H1 (cell line): ENCODE measurements at regions not wholly inside any gene's neighbourhood (a gene's known extent, or its start where the extent isn't known, plus 50 kb on each side); places are given as distances from the start of the nearest gene placed in this dataset.

ENCODE experiments used
- CTCF ChIA-PET: fragments of 300-600 bp; sonication (Branson Sonifier 250); formaldehyde crosslinking; loops from one replicate; lab custom pipeline; 2021; ENCODE audit not compliant: partially characterized antibody; lab: Charles Lee
- POLR2A ChIA-PET: fragments of 300-600 bp; sonication (Branson Sonifier 250); formaldehyde crosslinking; loops from one replicate; lab custom pipeline; 2021; ENCODE audit warnings: inconsistent platforms; ENCODE audit not compliant: partially characterized antibody; lab: Charles Lee
- DNase-seq, 2 experiments: peaks; one replicate each; pipeline versions ENCODE4 v3.0.0 to v3.0.0-alpha.2; 2010 to 2022; ENCODE audit warnings: low spot score in 2 of 2, low read depth in 1 of 2, mixed read lengths in 1 of 2
- FAIRE-seq: peaks from 2 replicates; lab custom pipeline; 2011; peaks lifted over from hg19 to GRCh38; lab: Jason Lieb, UNC
- H2AFZ ChIP-seq: 2 replicates; pipeline ENCODE4 v1.8.1; 2012; ENCODE audit warnings: low read length, inconsistent platforms
- H2AK5ac ChIP-seq: 2 replicates; pipeline ENCODE4 v1.6.1; 2013; ENCODE audit warnings: low read depth, low read length
- H2BK120ac ChIP-seq: replicated peaks from 2 replicates; pipeline ENCODE3; 2013; ENCODE audit warnings: low read depth, low read length, inconsistent platforms
- H2BK12ac ChIP-seq: 2 replicates; pipeline ENCODE4 v1.6.1; 2013; ENCODE audit warnings: low read depth, low read length
- H2BK15ac ChIP-seq: 2 replicates; pipeline ENCODE4 v1.6.1; 2013; ENCODE audit warnings: low read length
- H2BK20ac ChIP-seq: 2 replicates; pipeline ENCODE4 v1.6.1; 2013; ENCODE audit warnings: low read length
- H2BK5ac ChIP-seq: 2 replicates; pipeline ENCODE4 v1.6.1; 2013; ENCODE audit warnings: low read depth, low read length
- H3K14ac ChIP-seq: 2 replicates; pipeline ENCODE4 v1.6.1; 2013; ENCODE audit warnings: inconsistent platforms; ENCODE audit not compliant: insufficient read length
- H3K18ac ChIP-seq: 2 replicates; pipeline ENCODE4 v1.6.1; 2013; ENCODE audit warnings: low read length; ENCODE audit errors: extremely low read depth
- H3K23ac ChIP-seq: 2 replicates; pipeline ENCODE4 v1.6.1; 2013; ENCODE audit warnings: inconsistent platforms; ENCODE audit not compliant: insufficient read length
- H3K23me2 ChIP-seq: 2 replicates; pipeline ENCODE4 v1.6.1; 2013; ENCODE audit warnings: low read depth, low read length
- H3K27ac ChIP-seq: 2 replicates; pipeline ENCODE4 v1.6.1; 2011; ENCODE audit warnings: low read depth, low read length, inconsistent platforms
- H3K27me3 ChIP-seq, 4 experiments: replicated peaks in 1 of 4; 1 replicate in 1 of 4; 2 replicates in 3 of 4; pipeline versions ENCODE4 v1.6.1 to v1.8.1; 2011 to 2013; ENCODE audit warnings: low read length in 3 of 4, mild to moderate bottlenecking in 3 of 4, inconsistent platforms in 2 of 4, mixed read lengths in 2 of 4, moderate library complexity in 1 of 4; ENCODE audit not compliant: control insufficient read depth in 3 of 4, insufficient read depth in 3 of 4; ENCODE audit errors: extremely low read depth in 1 of 4
- H3K36me3 ChIP-seq, 4 experiments: 2 replicates each; pipeline versions ENCODE4 v1.6.1 to v1.8.1; 2011 to 2013; ENCODE audit warnings: mild to moderate bottlenecking in 4 of 4, low read length in 3 of 4, moderate library complexity in 2 of 4, control low read depth in 1 of 4, inconsistent platforms in 1 of 4; ENCODE audit not compliant: insufficient read depth in 4 of 4, control insufficient read depth in 2 of 4
- H3K4ac ChIP-seq: replicated peaks from 2 replicates; pipeline ENCODE3; 2013; ENCODE audit warnings: low read length, low read depth, mixed read lengths, inconsistent platforms; ENCODE audit not compliant: insufficient read length
- H3K4me1 ChIP-seq, 4 experiments: replicated peaks in 1 of 4; 1 replicate in 1 of 4; 2 replicates in 3 of 4; pipeline versions ENCODE4 v1.6.1 to v1.8.1; 2011 to 2013; ENCODE audit warnings: low read length in 3 of 4, inconsistent platforms in 2 of 4, mixed read lengths in 1 of 4; ENCODE audit not compliant: insufficient read depth in 4 of 4, control insufficient read depth in 3 of 4
- H3K4me2 ChIP-seq, 2 experiments: 2 replicates each; pipeline versions ENCODE4 v1.6.1 to v1.8.1; 2011 to 2013; ENCODE audit warnings: low read depth in 2 of 2, low read length in 2 of 2, control low read depth in 1 of 2, inconsistent platforms in 1 of 2, mild to moderate bottlenecking in 1 of 2; ENCODE audit not compliant: insufficient read depth in 1 of 2
- H3K4me3 ChIP-seq, 4 experiments: fragments of 200-600, 300-600 bp in 1 of 4; sonication (generic), shearing (Covaris generic), sonication (Bioruptor Twin) in 1 of 4; 2 replicates each; pipeline versions ENCODE4 v1.5.1 to v1.8.1; 2011 to 2016; ENCODE audit warnings: low read length in 4 of 4, low read depth in 3 of 4, control low read depth in 2 of 4, inconsistent platforms in 2 of 4, mild to moderate bottlenecking in 2 of 4, mixed read lengths in 1 of 4, moderate library complexity in 1 of 4; ENCODE audit not compliant: insufficient read depth in 2 of 4; ENCODE audit errors: extremely low read depth in 1 of 4
- H3K56ac ChIP-seq: replicated peaks from 2 replicates; pipeline ENCODE3; 2013; ENCODE audit warnings: low read depth, mild to moderate bottlenecking, mixed read lengths, low read length, inconsistent platforms; ENCODE audit not compliant: insufficient read length
- H3K79me1 ChIP-seq: 2 replicates; pipeline ENCODE4 v1.6.1; 2013; ENCODE audit warnings: low read depth, low read length, control low read depth
- H3K79me2 ChIP-seq, 2 experiments: 2 replicates each; pipeline versions ENCODE4 v1.6.1 to v1.8.1; 2012 to 2013; ENCODE audit warnings: low read length in 2 of 2, mild to moderate bottlenecking in 2 of 2, inconsistent platforms in 1 of 2; ENCODE audit not compliant: insufficient read depth in 2 of 2, control insufficient read depth in 1 of 2
- H3K9ac ChIP-seq, 4 experiments: replicated peaks in 1 of 4; 1 replicate in 1 of 4; 2 replicates in 3 of 4; pipeline versions ENCODE4 v1.6.1 to v1.8.1; 2011 to 2013; ENCODE audit warnings: low read depth in 3 of 4, low read length in 3 of 4, control low read depth in 2 of 4, mild to moderate bottlenecking in 2 of 4, moderate library complexity in 2 of 4, inconsistent platforms in 1 of 4; ENCODE audit errors: extremely low read depth in 1 of 4
- H3K9me3 ChIP-seq, 2 experiments: 2 replicates each; pipeline versions ENCODE4 v1.6.1 to v1.8.1; 2012 to 2013; ENCODE audit warnings: mild to moderate bottlenecking in 2 of 2, moderate library complexity in 2 of 2, control low read depth in 1 of 2, inconsistent platforms in 1 of 2, low read depth in 1 of 2, low read length in 1 of 2, mixed read lengths in 1 of 2; ENCODE audit not compliant: insufficient read depth in 2 of 2
- H4K20me1 ChIP-seq, 2 experiments: replicated peaks in 1 of 2; 2 replicates each; pipeline versions ENCODE3 to v1.8.1; 2011 to 2013; ENCODE audit warnings: inconsistent platforms in 2 of 2, low read length in 2 of 2, mild to moderate bottlenecking in 1 of 2; ENCODE audit not compliant: insufficient read depth in 2 of 2, control insufficient read depth in 1 of 2
- H4K5ac ChIP-seq: 2 replicates; pipeline ENCODE4 v1.6.1; 2013; ENCODE audit warnings: low read length, low read depth, mixed read lengths, inconsistent platforms; ENCODE audit not compliant: insufficient read length
- H4K8ac ChIP-seq: 2 replicates; pipeline ENCODE4 v1.8.0; 2013; ENCODE audit warnings: mild to moderate bottlenecking, moderate library complexity, low read length, inconsistent platforms; ENCODE audit not compliant: insufficient read depth; ENCODE audit errors: extremely low read depth
- H4K91ac ChIP-seq: replicated peaks from 2 replicates; pipeline ENCODE3; 2013; ENCODE audit warnings: low read length, mixed read lengths, inconsistent platforms; ENCODE audit not compliant: insufficient read length
- HDAC2 ChIP-seq, 2 experiments: fragments of 300-600 bp in 1 of 2; sonication (generic) in 1 of 2; IDR thresholded peaks; 2 replicates each; pipeline ENCODE4 v1.6.1; 2011 to 2012; ENCODE audit warnings: low read depth in 2 of 2, low read length in 2 of 2, mild to moderate bottlenecking in 2 of 2, moderate library complexity in 2 of 2, borderline replicate concordance in 1 of 2, inconsistent platforms in 1 of 2
- JUN ChIP-seq: IDR thresholded peaks from 2 replicates; pipeline ENCODE4 v1.6.1; 2011; ENCODE audit warnings: low read depth, mild to moderate bottlenecking, improper control_type of control experiment, low read length
- KDM4A ChIP-seq: IDR thresholded peaks from one replicate; pipeline ENCODE4 v1.7.1; 2012; ENCODE audit warnings: low read depth, mild to moderate bottlenecking, moderate library complexity, low read length, inconsistent platforms; ENCODE audit not compliant: severe bottlenecking
- KDM5A ChIP-seq: fragments of 200-600 bp; IDR thresholded peaks from 2 replicates; pipeline ENCODE4 v1.7.1; 2012; ENCODE audit warnings: mild to moderate bottlenecking, low read length, inconsistent platforms, mixed read lengths
- NANOG ChIP-seq: IDR thresholded peaks from 2 replicates; pipeline ENCODE4 v1.6.1; 2011; ENCODE audit warnings: low read length, low read depth, mild to moderate bottlenecking, inconsistent platforms; ENCODE audit not compliant: insufficient read depth, poor library complexity, severe bottlenecking
- POLR2AphosphoS5 ChIP-seq: IDR thresholded peaks from 2 replicates; pipeline ENCODE4 v1.6.1; 2011; ENCODE audit warnings: low read depth, low read length
- RBBP5 ChIP-seq: IDR thresholded peaks from 2 replicates; pipeline ENCODE4 v1.7.1; 2012; ENCODE audit warnings: low read depth, mild to moderate bottlenecking, inconsistent platforms, low read length, moderate library complexity, borderline replicate concordance
- RFX5 ChIP-seq: IDR thresholded peaks from 2 replicates; pipeline ENCODE4 v1.6.1; 2011; ENCODE audit warnings: low read depth, low read length, improper control_type of control experiment, borderline replicate concordance
- RXRA ChIP-seq: IDR thresholded peaks from 2 replicates; pipeline ENCODE4 v1.6.1; 2011; ENCODE audit warnings: low read depth, mild to moderate bottlenecking, low read length, moderate library complexity; ENCODE audit not compliant: insufficient read depth
- SAP30 ChIP-seq: fragments of 300-600 bp; sonication (generic); IDR thresholded peaks from 2 replicates; pipeline ENCODE4 v1.7.1; 2012; ENCODE audit warnings: low read length, moderate library complexity, mild to moderate bottlenecking, inconsistent platforms; ENCODE audit not compliant: insufficient read depth, insufficient replicate concordance
- SIRT6 ChIP-seq: IDR thresholded peaks from one replicate; pipeline ENCODE4 v1.7.1; 2012; ENCODE audit warnings: low read length, inconsistent platforms
- SRF ChIP-seq: IDR thresholded peaks from 2 replicates; pipeline ENCODE4 v1.6.1; 2011; ENCODE audit warnings: mild to moderate bottlenecking, low read depth, low read length, moderate library complexity
- SUZ12 ChIP-seq: fragments of 200-600 bp; sonication (generic); IDR thresholded peaks from 2 replicates; pipeline ENCODE4 v1.6.1; 2012; ENCODE audit warnings: mild to moderate bottlenecking, inconsistent platforms, low read length, moderate library complexity, mixed read lengths
- ZNF274 ChIP-seq: IDR thresholded peaks from 2 replicates; pipeline ENCODE4 v1.7.0; 2012; ENCODE audit warnings: low read length, borderline replicate concordance; ENCODE audit errors: extremely low read depth
- WGBS, 2 experiments: shearing (Covaris generic) in 1 of 2; methylation state at CpG; one replicate each; pipeline versions ENCODE4 v1.1.6 to v1.1.7; 2013 to 2015; ENCODE audit warnings: low lambda C conversion rate in 2 of 2, mixed read lengths in 2 of 2, inconsistent platforms in 1 of 2, low coverage in 1 of 2, missing lambda C conversion rate in 1 of 2; ENCODE audit not compliant: insufficient replicate concordance in 2 of 2, insufficient coverage in 1 of 2, insufficient read length in 1 of 2; ENCODE audit errors: extremely low coverage in 1 of 2, missing lambda C conversion rate in 1 of 2; 5-methylcytosine and 5-hydroxymethylcytosine counted together

DNA sequence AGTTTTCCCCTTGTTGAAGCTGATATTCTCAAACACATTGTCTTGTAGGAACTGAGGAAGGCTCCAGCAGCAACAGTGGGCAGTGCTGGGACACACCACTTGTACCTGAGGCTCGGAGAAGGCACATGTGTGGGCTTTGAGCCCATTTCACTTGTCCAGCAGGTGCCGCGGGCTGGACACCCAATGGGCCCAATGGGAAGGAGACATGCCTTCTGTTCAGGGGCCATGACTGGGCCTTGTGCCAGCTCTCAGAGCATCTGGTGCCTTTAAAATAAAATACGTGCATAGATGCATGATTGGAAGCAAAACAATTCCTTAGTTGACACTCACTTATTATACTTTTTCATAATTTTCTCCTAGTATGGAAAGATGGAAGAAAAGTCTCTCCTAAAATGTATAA is 334.2 kb downstream of the KLF13 start:
- H3K4me3 ChIP-seq = no peak overlapping the region
- H4K8ac ChIP-seq = no peak overlapping the region
- H2AK5ac ChIP-seq = no peak overlapping the region
- no peaks in the 10 kb centered on the region for H4K20me1 ChIP-seq
- no peak overlapping the region for H4K5ac ChIP-seq
- H3K9ac ChIP-seq = no peak overlapping the region
- no peak overlapping the region for H2BK120ac ChIP-seq
- H3K36me3 ChIP-seq = no peaks in the 10 kb centered on the region
- H3K18ac ChIP-seq = no peak overlapping the region
- H3K23ac ChIP-seq = no peak overlapping the region
- H3K27me3 ChIP-seq = no peaks in the 10 kb centered on the region
- ChIA-PET POLR2A (no interaction called here), CTCF (no interaction called here)
- TF ChIP-seq RBBP5 (no peak), RFX5 (no peak), RXRA (no peak), JUN (no peak), KDM4A (no peak), KDM5A (no peak), HDAC2 (IDR thresholded peaks at IDR 0.05; ENCODE audit: borderline replicate concordance in 1 of 2, low read depth in 2 of 2, low read length in 2 of 2) (no peak), SRF (no peak), NANOG (no peak), POLR2AphosphoS5 (no peak), SUZ12 (no peak), SAP30 (no peak), SIRT6 (no peak), ZNF274 (no peak)
- no peak overlapping the region for H2BK20ac ChIP-seq
- H3K4me2 ChIP-seq = no peak overlapping the region
- no peak overlapping the region for H3K27ac ChIP-seq
- WGBS, 2 experiments = 95% methylated on average over 4 of the region's 4 CpGs; no CpG with 5 or more reads in 1 of the 2 experiments
- FAIRE-seq (no peak), DNase-seq (no peak)
- no peak overlapping the region for H4K91ac ChIP-seq
- no peak overlapping the region for H2AFZ ChIP-seq
- H2BK5ac ChIP-seq = no peak overlapping the region
- no peaks in the 10 kb centered on the region for H3K23me2 ChIP-seq
- H2BK12ac ChIP-seq = no peak overlapping the region
- no peaks in the 10 kb centered on the region for H3K79me2 ChIP-seq
- H3K79me1 ChIP-seq = no peaks in the 10 kb centered on the region
- H3K56ac ChIP-seq = no peak overlapping the region
- H3K4me1 ChIP-seq = no peaks in the 10 kb centered on the region
- no peak overlapping the region for H3K14ac ChIP-seq
- H3K9me3 ChIP-seq = no peaks in the 10 kb centered on the region
- H2BK15ac ChIP-seq = no peak overlapping the region
- H3K4ac ChIP-seq = no peak overlapping the region
